GM06990 (cell line): ENCODE measurements at regions not wholly inside any gene's neighbourhood (a gene's known extent, or its start where the extent isn't known, plus 50 kb on each side); places are given as distances from the start of the nearest gene placed in this dataset.

Experiments
- DNase-seq: peaks from one replicate; pipeline ENCODE4 v3.0.0-alpha.2; 2011; ENCODE audit not compliant: insufficient read length; ENCODE audit errors: extremely low read depth
- H3K27me3 ChIP-seq: replicated peaks from 2 replicates; pipeline ENCODE4 v1.6.0; 2011; ENCODE audit warnings: low read length; ENCODE audit not compliant: control insufficient read depth, insufficient read depth
- H3K36me3 ChIP-seq: 2 replicates; pipeline ENCODE4 v1.5.1; 2011; ENCODE audit warnings: low read length; ENCODE audit not compliant: control insufficient read depth, insufficient read depth
- H3K4me3 ChIP-seq: replicated peaks from 2 replicates; pipeline ENCODE4 v1.5.1; 2011; ENCODE audit warnings: low read depth, mild to moderate bottlenecking, control low read depth, low read length
- TF ChIP-seq, protein P1 (sequence below): IDR thresholded peaks from 2 replicates; pipeline ENCODE4 v1.5.1; 2011; ENCODE audit warnings: low read length, control low read depth, mild to moderate bottlenecking, inconsistent platforms; ENCODE audit not compliant: insufficient read depth, poor library complexity, severe bottlenecking

DNA sequence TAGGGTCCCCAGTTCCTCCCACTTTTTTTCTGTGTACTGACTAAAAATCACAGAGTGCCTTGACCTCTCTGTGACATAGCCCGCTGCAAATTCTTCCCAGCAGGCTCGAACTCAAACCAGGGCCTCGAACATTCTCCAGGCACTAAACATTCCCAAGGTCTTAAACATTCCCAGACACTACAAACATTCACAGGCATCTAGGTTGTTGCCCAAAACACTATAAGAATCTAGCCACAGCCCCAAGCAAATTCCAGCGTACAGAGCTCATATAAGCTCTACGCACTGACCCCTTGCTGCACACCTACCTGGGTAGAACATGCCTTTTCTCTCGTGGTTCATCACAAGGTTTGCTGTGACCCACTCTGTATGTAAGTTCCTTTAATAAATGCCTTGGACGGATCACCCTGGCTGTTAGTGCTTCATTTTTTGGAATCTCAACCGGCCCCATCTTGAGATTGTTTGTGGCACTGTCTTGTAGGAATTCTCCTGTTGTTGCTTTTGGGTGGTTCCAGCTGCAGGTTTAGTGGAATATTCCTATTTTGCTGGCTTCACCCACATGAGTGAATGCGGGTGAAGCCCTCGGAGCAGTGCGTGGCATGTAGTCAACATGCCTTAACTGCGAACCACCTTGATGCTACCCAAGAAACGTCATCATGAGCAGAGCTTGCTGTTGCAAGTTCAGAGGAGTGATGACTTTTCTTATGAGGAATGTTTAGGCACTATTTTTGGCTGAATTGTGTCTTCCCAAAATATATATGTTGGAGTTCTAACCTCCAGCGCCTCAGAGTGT lies 230.0 kb downstream of the HS3ST1 start:
- TF ChIP-seq, protein P1, sequence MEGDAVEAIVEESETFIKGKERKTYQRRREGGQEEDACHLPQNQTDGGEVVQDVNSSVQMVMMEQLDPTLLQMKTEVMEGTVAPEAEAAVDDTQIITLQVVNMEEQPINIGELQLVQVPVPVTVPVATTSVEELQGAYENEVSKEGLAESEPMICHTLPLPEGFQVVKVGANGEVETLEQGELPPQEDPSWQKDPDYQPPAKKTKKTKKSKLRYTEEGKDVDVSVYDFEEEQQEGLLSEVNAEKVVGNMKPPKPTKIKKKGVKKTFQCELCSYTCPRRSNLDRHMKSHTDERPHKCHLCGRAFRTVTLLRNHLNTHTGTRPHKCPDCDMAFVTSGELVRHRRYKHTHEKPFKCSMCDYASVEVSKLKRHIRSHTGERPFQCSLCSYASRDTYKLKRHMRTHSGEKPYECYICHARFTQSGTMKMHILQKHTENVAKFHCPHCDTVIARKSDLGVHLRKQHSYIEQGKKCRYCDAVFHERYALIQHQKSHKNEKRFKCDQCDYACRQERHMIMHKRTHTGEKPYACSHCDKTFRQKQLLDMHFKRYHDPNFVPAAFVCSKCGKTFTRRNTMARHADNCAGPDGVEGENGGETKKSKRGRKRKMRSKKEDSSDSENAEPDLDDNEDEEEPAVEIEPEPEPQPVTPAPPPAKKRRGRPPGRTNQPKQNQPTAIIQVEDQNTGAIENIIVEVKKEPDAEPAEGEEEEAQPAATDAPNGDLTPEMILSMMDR, result no peak
- DNase-seq, result no peak
- H3K4me3 ChIP-seq, result no peak overlapping the region
- no peaks in the 10 kb centered on the region for H3K27me3 ChIP-seq
- H3K36me3 ChIP-seq, result no peaks in the 10 kb centered on the region

DNA sequence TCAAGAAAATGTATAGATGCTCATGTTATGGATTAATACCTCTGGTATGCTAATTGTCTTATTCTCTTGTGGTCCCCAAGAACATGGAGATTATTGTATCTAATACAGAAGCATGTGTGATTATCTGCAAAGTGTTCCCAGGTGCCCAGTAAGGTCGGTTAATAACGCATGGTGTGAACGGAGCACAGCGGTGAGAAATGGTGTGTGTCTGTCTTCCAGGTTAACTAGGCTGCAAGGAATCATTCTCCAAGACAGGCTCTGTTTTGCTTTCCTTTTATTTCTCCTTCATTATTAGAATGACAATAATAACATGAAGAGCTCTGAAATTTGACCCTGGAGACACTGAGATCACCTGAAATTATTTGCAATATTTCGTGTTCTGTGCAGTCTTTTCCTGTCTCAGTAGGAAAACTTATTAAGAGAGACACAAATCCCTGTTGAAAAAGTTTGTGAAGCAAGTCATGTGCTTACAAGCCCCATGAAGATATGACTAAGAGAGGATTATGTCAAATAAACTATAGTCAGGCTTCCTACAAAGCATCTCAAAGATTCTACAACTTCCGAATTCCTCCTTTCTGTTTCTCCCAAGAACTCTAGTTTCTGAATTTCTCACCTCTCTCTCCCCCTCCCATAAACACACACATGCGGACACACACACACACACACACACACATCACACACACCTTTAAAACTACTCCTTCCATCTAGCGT lies 230.9 kb downstream of the HS3ST1 start:
- TF ChIP-seq, protein P1, result no peak
- DNase-seq, result no peak
- Histone ChIP-seq H3K27me3 (no peaks in the 10 kb centered on the region), H3K36me3 (no peaks in the 10 kb centered on the region), H3K4me3 (no peak overlapping the region)

DNA sequence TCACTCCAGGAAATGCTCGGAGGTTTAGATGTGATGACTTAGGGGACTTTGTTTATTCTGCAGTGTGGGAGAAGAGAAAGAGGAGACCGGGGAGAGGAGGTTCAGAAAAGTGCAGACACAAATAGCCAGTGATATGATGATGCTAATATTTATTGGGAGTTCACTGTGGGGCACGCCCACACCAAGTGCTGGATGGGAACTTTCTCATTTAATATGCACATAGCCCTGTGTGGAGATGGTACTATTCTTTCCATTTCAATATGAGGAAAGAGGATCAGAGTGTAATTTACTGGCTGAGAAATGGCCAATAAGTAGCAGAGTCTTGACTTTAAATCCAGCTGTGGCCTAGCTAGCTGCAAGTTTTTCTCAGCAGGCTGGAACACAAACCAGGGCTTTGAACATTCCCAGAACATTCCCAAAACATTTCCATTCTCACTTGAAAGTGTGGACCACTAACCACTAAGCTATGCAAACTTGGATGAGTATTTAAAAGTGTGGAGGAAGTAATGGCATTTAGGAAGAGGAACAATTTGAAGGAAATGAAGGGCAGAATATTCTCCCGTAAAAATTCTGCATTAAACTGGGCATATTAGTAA lies 231.7 kb downstream of the HS3ST1 start:
- H3K36me3 ChIP-seq, result no peaks in the 10 kb centered on the region
- DNase-seq, result no peak
- no peaks in the 10 kb centered on the region for H3K27me3 ChIP-seq
- H3K4me3 ChIP-seq, result no peak overlapping the region
- TF ChIP-seq, protein P1, result no peak

DNA sequence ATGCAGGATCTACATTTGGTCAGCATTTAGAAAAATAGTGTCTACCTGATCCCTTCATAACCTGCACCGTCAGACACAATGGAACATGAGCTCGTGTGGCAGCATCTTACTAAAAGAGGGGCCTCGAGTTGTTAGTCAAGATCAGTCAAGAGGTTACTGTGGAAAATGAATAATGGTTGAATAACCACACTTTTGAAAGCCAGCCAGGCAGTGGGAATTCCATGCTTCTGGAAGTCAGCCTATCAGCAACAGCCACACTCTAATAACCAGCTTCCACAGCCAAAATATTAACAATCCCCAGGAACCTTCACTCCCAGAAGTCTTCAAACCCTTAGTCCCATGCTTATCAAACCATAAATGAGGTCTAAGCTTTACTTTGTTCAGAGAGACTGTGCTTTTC lies 234.3 kb downstream of the HS3ST1 start:
- no peaks in the 10 kb centered on the region for H3K27me3 ChIP-seq
- DNase-seq, result no peak
- H3K36me3 ChIP-seq, result no peaks in the 10 kb centered on the region
- TF ChIP-seq, protein P1, result no peak
- no peak overlapping the region for H3K4me3 ChIP-seq

DNA sequence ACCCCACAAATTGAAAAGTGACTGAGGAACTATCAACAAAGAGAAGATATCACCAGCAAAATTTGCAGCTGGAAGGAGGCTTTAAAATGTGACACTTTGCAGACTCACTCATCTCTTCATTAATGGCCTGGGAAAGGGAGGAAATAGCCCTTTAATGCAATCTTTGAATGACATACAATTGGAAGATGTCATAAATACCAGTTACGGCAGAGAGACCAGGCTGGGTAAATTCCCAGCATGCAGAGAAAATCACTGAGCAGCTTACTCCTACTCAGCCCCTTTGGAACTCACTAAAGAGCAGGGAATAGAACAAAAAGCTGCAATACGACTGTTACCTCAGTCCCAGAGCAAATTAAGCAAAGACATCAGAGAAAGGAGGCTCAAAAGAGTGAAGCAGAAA lies 238.9 kb downstream of the HS3ST1 start:
- Histone ChIP-seq H3K27me3 (no peaks in the 10 kb centered on the region), H3K36me3 (no peaks in the 10 kb centered on the region), H3K4me3 (no peak overlapping the region)
- DNase-seq, result no peak
- TF ChIP-seq, protein P1, result no peak
